GM23248 (cell line): ENCODE measurements at regions not wholly inside any gene's neighbourhood (a gene's known extent, or its start where the extent isn't known, plus 50 kb on each side); places are given as distances from the start of the nearest gene placed in this dataset.

Experiments used
- EZH2 ChIP-seq: fragments of 200-600 bp; sonication (generic); IDR thresholded peaks from 2 replicates; pipeline ENCODE4 v1.6.1; 2018; ENCODE audit warnings: antibody characterized with exemption, mild to moderate bottlenecking; ENCODE audit not compliant: insufficient read depth, poor library complexity, severe bottlenecking
- EZH2phosphoT487 ChIP-seq: fragments of 200-600 bp; sonication (generic); IDR thresholded peaks from 2 replicates; pipeline ENCODE4 v1.6.1; 2018; ENCODE audit warnings: antibody characterized with exemption, moderate library complexity, mild to moderate bottlenecking, low read depth; ENCODE audit not compliant: insufficient read depth

GRCh38 chr4:14532436-14532835, 469.8 kb upstream of the CPEB2 start:
- TF ChIP-seq EZH2phosphoT487, result no peak
- TF ChIP-seq EZH2, result no peak
